T-helper 1 cell treated with Interleukin-12 subunit alpha and Interleukin-12 subunit beta and Interleukin-4 antibody, amounts not matched to agents 30 μg/mL and 1 μg/mL, for 36 hours (primary cell): ENCODE measurements at regions not wholly inside any gene's neighbourhood (a gene's known extent, or its start where the extent isn't known, plus 50 kb on each side); places are given as distances from the start of the nearest gene placed in this dataset.
"Not testable (repeated sequence)": the region's sequence is repeated elsewhere in the genome, so short reads cannot be mapped to it uniquely, and the experiment has no call there.

Experiments
- H3K27ac Mint-ChIP-seq: one replicate; pipeline ENCODE4 v1.8.0; 2021; ENCODE audit warnings: mild to moderate bottlenecking, mixed read lengths
- H3K27me3 Mint-ChIP-seq: one replicate; pipeline ENCODE4 v1.8.0; 2021; ENCODE audit warnings: low read depth, mixed read lengths
- H3K36me3 Mint-ChIP-seq: one replicate; pipeline ENCODE4 v1.8.0; 2021; ENCODE audit warnings: low read depth, mixed read lengths
- H3K4me1 Mint-ChIP-seq: one replicate; pipeline ENCODE4 v1.8.0; 2021; ENCODE audit warnings: low read depth, mixed read lengths
- H3K4me3 Mint-ChIP-seq: one replicate; pipeline ENCODE4 v1.8.0; 2021; ENCODE audit warnings: mild to moderate bottlenecking, moderate library complexity, mixed read lengths
- H3K9me3 Mint-ChIP-seq: one replicate; pipeline ENCODE4 v1.8.0; 2021; ENCODE audit warnings: mixed read lengths

GRCh38 chr13:89053418-89053817, 1382.2 kb downstream of the SLITRK5 start:
- no peak overlapping the region for H3K27ac Mint-ChIP-seq
- H3K9me3 Mint-ChIP-seq: peaks cover 8% of the 10 kb centered on the region
- no peak overlapping the region for H3K4me3 Mint-ChIP-seq
- no peaks in the 10 kb centered on the region for H3K27me3 Mint-ChIP-seq
- no peaks in the 10 kb centered on the region for H3K36me3 Mint-ChIP-seq
- H3K4me1 Mint-ChIP-seq: no peaks in the 10 kb centered on the region

GRCh38 chr13:89057274-89057673, 1386.1 kb downstream of the SLITRK5 start:
- H3K27me3 Mint-ChIP-seq: no peaks in the 10 kb centered on the region
- no peaks in the 10 kb centered on the region for H3K36me3 Mint-ChIP-seq
- H3K9me3 Mint-ChIP-seq: peaks cover 12% of the 10 kb centered on the region
- H3K27ac Mint-ChIP-seq: no peak overlapping the region
- H3K4me1 Mint-ChIP-seq: no peaks in the 10 kb centered on the region
- H3K4me3 Mint-ChIP-seq: no peak overlapping the region

GRCh38 chr13:89057862-89058261, 1386.7 kb downstream of the SLITRK5 start:
- Mint-ChIP-seq H3K27ac (no peak overlapping the region), H3K9me3 (peaks cover 12% of the 10 kb centered on the region), H3K4me1 (no peaks in the 10 kb centered on the region), H3K36me3 (no peaks in the 10 kb centered on the region), H3K4me3 (no peak overlapping the region), H3K27me3 (no peaks in the 10 kb centered on the region)

GRCh38 chr13:89061821-89062220, 1390.7 kb downstream of the SLITRK5 start:
- H3K4me1 Mint-ChIP-seq: no peaks in the 10 kb centered on the region
- peaks cover 7% of the 10 kb centered on the region for H3K9me3 Mint-ChIP-seq
- no peaks in the 10 kb centered on the region for H3K36me3 Mint-ChIP-seq
- H3K27me3 Mint-ChIP-seq: no peaks in the 10 kb centered on the region
- H3K27ac Mint-ChIP-seq: no peak overlapping the region
- H3K4me3 Mint-ChIP-seq: no peak overlapping the region

- no peak overlapping the region for H3K27ac Mint-ChIP-seq
- H3K27me3 Mint-ChIP-seq: no peaks in the 10 kb centered on the region
- peaks cover 3% of the 10 kb centered on the region for H3K9me3 Mint-ChIP-seq
- no peak overlapping the region for H3K4me3 Mint-ChIP-seq
- H3K4me1 Mint-ChIP-seq: no peaks in the 10 kb centered on the region
- H3K36me3 Mint-ChIP-seq: no peaks in the 10 kb centered on the region
Observed at GRCh38 chr13:89066868-89067466, 1395.8 kb downstream of the SLITRK5 start.

- Mint-ChIP-seq H3K27ac (no peak overlapping the region), H3K27me3 (no peaks in the 10 kb centered on the region), H3K4me3 (no peak overlapping the region), H3K9me3 (peaks cover 4% of the 10 kb centered on the region), H3K4me1 (no peaks in the 10 kb centered on the region), H3K36me3 (no peaks in the 10 kb centered on the region)
Observed at GRCh38 chr13:89072979-89073378, 1401.8 kb downstream of the SLITRK5 start.

- H3K9me3 Mint-ChIP-seq: peaks cover 4% of the 10 kb centered on the region
- H3K4me3 Mint-ChIP-seq: no peak overlapping the region
- no peaks in the 10 kb centered on the region for H3K4me1 Mint-ChIP-seq
- H3K27ac Mint-ChIP-seq: no peak overlapping the region
- no peaks in the 10 kb centered on the region for H3K27me3 Mint-ChIP-seq
- H3K36me3 Mint-ChIP-seq: no peaks in the 10 kb centered on the region
Observed at GRCh38 chr13:89076622-89077021, 1405.5 kb downstream of the SLITRK5 start.

GRCh38 chr13:89082623-89083022, 1411.5 kb downstream of the SLITRK5 start:
- Mint-ChIP-seq H3K9me3 (peaks cover 11% of the 10 kb centered on the region), H3K4me1 (no peaks in the 10 kb centered on the region), H3K4me3 (no peak overlapping the region), H3K27me3 (no peaks in the 10 kb centered on the region), H3K36me3 (no peaks in the 10 kb centered on the region), H3K27ac (no peak overlapping the region)

GRCh38 chr13:89088107-89088506, 1416.9 kb downstream of the SLITRK5 start:
- not testable (repeated sequence) for H3K27me3 Mint-ChIP-seq, H3K36me3 Mint-ChIP-seq, H3K4me3 Mint-ChIP-seq, H3K4me1 Mint-ChIP-seq, H3K27ac Mint-ChIP-seq
- peaks cover 13% of the 10 kb centered on the region for H3K9me3 Mint-ChIP-seq

GRCh38 chr13:89097994-89098393, 1426.8 kb downstream of the SLITRK5 start:
- no peaks in the 10 kb centered on the region for H3K4me1 Mint-ChIP-seq

GRCh38 chr13:89113744-89114143, 1442.6 kb downstream of the SLITRK5 start:
- H3K4me1 Mint-ChIP-seq: no peaks in the 10 kb centered on the region
- H3K9me3 Mint-ChIP-seq: no peaks in the 10 kb centered on the region
- no peak overlapping the region for H3K27ac Mint-ChIP-seq
- no peaks in the 10 kb centered on the region for H3K27me3 Mint-ChIP-seq
- H3K36me3 Mint-ChIP-seq: no peaks in the 10 kb centered on the region
- H3K4me3 Mint-ChIP-seq: no peak overlapping the region

More at GRCh38 chr13:89097994-89098393, 1426.8 kb downstream of the SLITRK5 start:
- H3K27ac Mint-ChIP-seq: no peak overlapping the region
- no peaks in the 10 kb centered on the region for H3K27me3 Mint-ChIP-seq
- H3K36me3 Mint-ChIP-seq: no peaks in the 10 kb centered on the region
- no peak overlapping the region for H3K4me3 Mint-ChIP-seq
- peaks cover 5% of the 10 kb centered on the region for H3K9me3 Mint-ChIP-seq

- H3K27me3 Mint-ChIP-seq: no peaks in the 10 kb centered on the region
- no peak overlapping the region for H3K4me3 Mint-ChIP-seq
- H3K4me1 Mint-ChIP-seq: no peaks in the 10 kb centered on the region
- peaks cover 5% of the 10 kb centered on the region for H3K9me3 Mint-ChIP-seq
- no peaks in the 10 kb centered on the region for H3K36me3 Mint-ChIP-seq
- no peak overlapping the region for H3K27ac Mint-ChIP-seq
Observed at GRCh38 chr13:89115307-89115706, 1444.1 kb downstream of the SLITRK5 start.

GRCh38 chr13:89136678-89137077, 1465.5 kb downstream of the SLITRK5 start:
- Mint-ChIP-seq H3K27me3 (no peaks in the 10 kb centered on the region), H3K27ac (no peak overlapping the region), H3K4me1 (no peaks in the 10 kb centered on the region), H3K4me3 (no peak overlapping the region), H3K36me3 (no peaks in the 10 kb centered on the region), H3K9me3 (peaks cover 8% of the 10 kb centered on the region)

GRCh38 chr13:89150362-89150761, 1479.2 kb downstream of the SLITRK5 start:
- peaks cover 3% of the 10 kb centered on the region for H3K9me3 Mint-ChIP-seq
- H3K36me3 Mint-ChIP-seq: no peaks in the 10 kb centered on the region
- no peaks in the 10 kb centered on the region for H3K27me3 Mint-ChIP-seq
- no peak overlapping the region for H3K4me3 Mint-ChIP-seq
- H3K27ac Mint-ChIP-seq: no peak overlapping the region
- H3K4me1 Mint-ChIP-seq: no peaks in the 10 kb centered on the region

GRCh38 chr13:89153941-89154340, 1482.8 kb downstream of the SLITRK5 start:
- no peaks in the 10 kb centered on the region for H3K27me3 Mint-ChIP-seq
- no peaks in the 10 kb centered on the region for H3K4me1 Mint-ChIP-seq
- H3K4me3 Mint-ChIP-seq: no peak overlapping the region
- peaks cover 3% of the 10 kb centered on the region for H3K9me3 Mint-ChIP-seq
- H3K36me3 Mint-ChIP-seq: no peaks in the 10 kb centered on the region
- H3K27ac Mint-ChIP-seq: no peak overlapping the region

GRCh38 chr13:89163096-89163495, 1491.9 kb downstream of the SLITRK5 start:
- no peak overlapping the region for H3K27ac Mint-ChIP-seq
- no peak overlapping the region for H3K4me3 Mint-ChIP-seq
- no peaks in the 10 kb centered on the region for H3K36me3 Mint-ChIP-seq
- H3K27me3 Mint-ChIP-seq: no peaks in the 10 kb centered on the region
- peaks cover 13% of the 10 kb centered on the region for H3K9me3 Mint-ChIP-seq
- no peaks in the 10 kb centered on the region for H3K4me1 Mint-ChIP-seq
